DND-41 (cell line): ENCODE measurements at regions not wholly inside any gene's neighbourhood (a gene's known extent, or its start where the extent isn't known, plus 50 kb on each side); places are given as distances from the start of the nearest gene placed in this dataset.

ENCODE experiments used
- ATAC-seq: fragments of 200-7000 bp; cut with Tn5 transposase; 3 replicates; pipeline ENCODE4 v1.9.1; 2021; ENCODE audit warnings: low read depth; ENCODE audit not compliant: insufficient read depth
- DNase-seq: peaks from one replicate; pipeline ENCODE4 v3.0.0-alpha.2; 2020
- H2AFZ ChIP-seq: 2 replicates; pipeline ENCODE4 v1.6.0; 2012; ENCODE audit warnings: low read depth, low read length
- H3K27ac ChIP-seq: 2 replicates; pipeline ENCODE4 v1.5.1; 2012; ENCODE audit warnings: low read length, inconsistent platforms
- H3K27me3 ChIP-seq: fragments of 200-600 bp; sonication (generic); 2 replicates; pipeline ENCODE4 v1.6.0; 2012; ENCODE audit warnings: low read length, mild to moderate bottlenecking, inconsistent platforms; ENCODE audit not compliant: insufficient read depth, poor library complexity
- H3K36me3 ChIP-seq: 2 replicates; pipeline ENCODE4 v1.5.1; 2012; ENCODE audit warnings: low read length, inconsistent platforms; ENCODE audit not compliant: insufficient read depth
- H3K4me1 ChIP-seq: 2 replicates; pipeline ENCODE4 v1.5.1; 2012; ENCODE audit warnings: mild to moderate bottlenecking, low read length; ENCODE audit not compliant: insufficient read depth
- H3K4me2 ChIP-seq: 2 replicates; pipeline ENCODE4 v1.6.0; 2012; ENCODE audit warnings: mild to moderate bottlenecking, moderate library complexity, low read length, inconsistent platforms; ENCODE audit not compliant: insufficient read depth
- H3K4me3 ChIP-seq, 2 experiments: fragments of 200-600 bp in 1 of 2; shearing (Covaris generic) in 1 of 2; 2 replicates each; pipeline ENCODE4 v1.5.1; 2012 to 2016; ENCODE audit warnings: inconsistent platforms in 2 of 2, low read length in 2 of 2, mild to moderate bottlenecking in 2 of 2, low read depth in 1 of 2, moderate library complexity in 1 of 2
- H3K79me2 ChIP-seq: 2 replicates; pipeline ENCODE4 v1.6.0; 2012; ENCODE audit warnings: low read length, inconsistent platforms; ENCODE audit not compliant: insufficient read depth
- H3K9ac ChIP-seq: 2 replicates; pipeline ENCODE4 v1.6.0; 2012; ENCODE audit warnings: low read depth, mild to moderate bottlenecking, inconsistent platforms, low read length, moderate library complexity
- H3K9me3 ChIP-seq: 2 replicates; pipeline ENCODE4 v1.5.1; 2012; ENCODE audit warnings: low read length, moderate library complexity, mild to moderate bottlenecking, inconsistent platforms; ENCODE audit not compliant: insufficient read depth, severe bottlenecking
- H4K20me1 ChIP-seq: 2 replicates; pipeline ENCODE4 v1.6.0; 2012; ENCODE audit warnings: low read length; ENCODE audit not compliant: insufficient read depth
- CTCF ChIP-seq: IDR thresholded peaks from 2 replicates; pipeline ENCODE4 v1.5.1; 2012; ENCODE audit warnings: borderline replicate concordance, low read length, moderate library complexity, mild to moderate bottlenecking; ENCODE audit not compliant: poor library complexity, severe bottlenecking; ENCODE audit errors: extremely low read depth
- EZH2 ChIP-seq: IDR thresholded peaks from 3 replicates; pipeline ENCODE4 v1.6.1; 2012; ENCODE audit warnings: borderline replicate concordance, low read depth, mild to moderate bottlenecking, moderate library complexity, low read length, inconsistent platforms; ENCODE audit not compliant: severe bottlenecking

- no peak overlapping the region for H3K27ac ChIP-seq
- H3K4me3 ChIP-seq: no peak overlapping the region
- no peak overlapping the region for H3K9ac ChIP-seq
- no peaks in the 10 kb centered on the region for H3K79me2 ChIP-seq
- no peak overlapping the region for H2AFZ ChIP-seq
- no peaks in the 10 kb centered on the region for H3K9me3 ChIP-seq
- H3K27me3 ChIP-seq: no peaks in the 10 kb centered on the region
- H4K20me1 ChIP-seq: no peaks in the 10 kb centered on the region
- DNase-seq (no peak), ATAC-seq (no peak)
- H3K4me1 ChIP-seq: no peaks in the 10 kb centered on the region
- no peak overlapping the region for H3K4me2 ChIP-seq
- no peak for TF ChIP-seq CTCF
- TF ChIP-seq EZH2: no peak
- H3K36me3 ChIP-seq: no peaks in the 10 kb centered on the region
Measured at GRCh38 chr12:71007781-71008404, 87.4 kb upstream of the PTPRR start.

GRCh38 chr12:71007020-71007419, 86.5 kb upstream of the PTPRR start:
- Histone ChIP-seq H3K4me3 (no peak overlapping the region), H3K9ac (no peak overlapping the region), H3K36me3 (no peaks in the 10 kb centered on the region), H4K20me1 (no peaks in the 10 kb centered on the region), H3K27me3 (no peaks in the 10 kb centered on the region), H3K4me1 (no peaks in the 10 kb centered on the region), H3K79me2 (no peaks in the 10 kb centered on the region), H3K9me3 (no peaks in the 10 kb centered on the region), H3K4me2 (no peak overlapping the region), H3K27ac (no peak overlapping the region), H2AFZ (no peak overlapping the region)
- TF ChIP-seq CTCF (no peak), EZH2 (no peak)
- DNase-seq: no peak
- no peak for ATAC-seq

GRCh38 chr12:71005166-71005565, 84.6 kb upstream of the PTPRR start:
- no peaks in the 10 kb centered on the region for H3K9me3 ChIP-seq
- TF ChIP-seq CTCF (no peak), EZH2 (no peak)
- ATAC-seq: no peak
- no peak overlapping the region for H2AFZ ChIP-seq
- no peaks in the 10 kb centered on the region for H3K27me3 ChIP-seq
- no peak overlapping the region for H3K27ac ChIP-seq
- no peaks in the 10 kb centered on the region for H3K79me2 ChIP-seq
- no peaks in the 10 kb centered on the region for H4K20me1 ChIP-seq
- H3K4me3 ChIP-seq: no peak overlapping the region
- no peaks in the 10 kb centered on the region for H3K36me3 ChIP-seq
- DNase-seq: no peak
- H3K9ac ChIP-seq: no peak overlapping the region
- no peak overlapping the region for H3K4me2 ChIP-seq
- no peaks in the 10 kb centered on the region for H3K4me1 ChIP-seq

DNA sequence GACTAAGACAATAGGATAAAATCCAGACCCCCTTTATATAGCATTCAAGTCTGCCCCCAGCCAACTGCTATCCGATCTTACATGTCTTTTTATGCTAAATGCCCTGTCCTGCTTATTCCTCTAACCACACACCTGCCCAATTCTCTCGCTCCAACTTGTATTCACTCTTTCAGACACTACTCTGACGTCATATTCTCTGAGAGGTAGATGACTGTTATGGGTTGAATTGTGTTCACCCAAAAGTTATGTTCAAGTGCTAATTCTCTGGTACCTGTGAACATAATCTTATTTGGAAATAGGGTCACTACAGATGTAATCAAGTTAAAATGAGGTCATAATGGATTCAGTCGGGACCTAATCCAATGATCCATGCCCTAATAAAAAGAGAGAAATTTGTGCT, 84.0 kb upstream of the PTPRR start:
- DNase-seq: no peak
- ATAC-seq: no peak
- no peak overlapping the region for H3K9ac ChIP-seq
- H2AFZ ChIP-seq: no peak overlapping the region
- no peak overlapping the region for H3K27ac ChIP-seq
- no peak overlapping the region for H3K4me3 ChIP-seq
- no peaks in the 10 kb centered on the region for H3K9me3 ChIP-seq
- TF ChIP-seq CTCF (no peak), EZH2 (no peak)
- no peaks in the 10 kb centered on the region for H4K20me1 ChIP-seq
- H3K4me1 ChIP-seq: no peaks in the 10 kb centered on the region
- H3K27me3 ChIP-seq: no peaks in the 10 kb centered on the region
- H3K4me2 ChIP-seq: no peak overlapping the region
- no peaks in the 10 kb centered on the region for H3K79me2 ChIP-seq
- no peaks in the 10 kb centered on the region for H3K36me3 ChIP-seq
